ENCODE measurements at regions not wholly inside any gene's neighbourhood (a gene's known extent, or its start where the extent isn't known, plus 50 kb on each side); places are given as distances from the start of the nearest gene placed in this dataset.

GRCh38 chr1:198937231-198938031 is 298.6 kb downstream of the PTPRC start:
- TF ChIP-seq POLR2A (IDR thresholded peaks at IDR 0.05) (peak; percentile 50 to 59), POLR2AphosphoS5 (IDR thresholded peaks at IDR 0.05) (peak; percentile 68 to 94 (median 84)), CTCF (IDR thresholded peaks at IDR 0.05) (no peak)

Measured in sigmoid colon (tissue), 4 donors.